Fibroblast of lung (primary cell): ENCODE measurements at regions not wholly inside any gene's neighbourhood (a gene's known extent, or its start where the extent isn't known, plus 50 kb on each side); places are given as distances from the start of the nearest gene placed in this dataset.

Experiments
- CTCF ChIP-seq, 2 donors: IDR thresholded peaks in 1 of 2; conservative IDR thresholded peaks in 1 of 2; 1 replicate in 1 of 2; 2 replicates in 1 of 2; pipeline ENCODE4 v1.5.1; 2011 to 2012; ENCODE audit warnings: low read length in 2 of 2, control low read depth in 1 of 2, inconsistent platforms in 1 of 2, low read depth in 1 of 2, mild to moderate bottlenecking in 1 of 2
- EZH2 ChIP-seq: IDR thresholded peaks from 2 replicates; pipeline ENCODE4 v1.5.1; 2012; ENCODE audit warnings: low read length, control low read depth, mild to moderate bottlenecking; ENCODE audit errors: missing control alignments

DNA sequence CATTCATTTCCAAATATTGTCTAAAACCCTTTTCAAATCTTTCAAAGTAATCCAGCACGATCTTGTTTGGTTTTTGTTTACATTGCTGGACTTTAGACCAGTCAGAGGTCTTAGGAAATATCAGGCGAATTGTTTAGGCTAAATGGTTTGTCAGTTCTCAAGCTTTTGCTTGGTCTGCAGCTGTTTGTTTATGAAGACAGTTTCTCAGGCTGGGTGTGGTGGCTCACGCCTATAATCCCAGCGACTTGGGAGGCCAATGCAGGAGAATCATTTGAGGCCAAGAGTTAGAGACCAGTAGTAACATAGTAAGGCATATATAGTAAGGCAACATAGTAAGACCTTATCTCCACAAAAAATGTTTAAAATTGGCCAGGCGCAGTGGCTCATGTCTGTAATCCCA is 77.5 kb downstream of the DNTTIP2 start:
- TF ChIP-seq CTCF (conservative IDR thresholded peaks at IDR 0.05 in 1 of 2, IDR thresholded peaks at IDR 0.05 in 1 of 2; ENCODE audit: low read depth in 1 of 2, low read length in 2 of 2) (no peak), EZH2 (no peak)
